Skin of body (tissue), 1 donor: ENCODE measurements at regions not wholly inside any gene's neighbourhood (a gene's known extent, or its start where the extent isn't known, plus 50 kb on each side); places are given as distances from the start of the nearest gene placed in this dataset.
"Not testable (repeated sequence)": the region's sequence is repeated elsewhere in the genome, so short reads cannot be mapped to it uniquely, and the experiment has no call there.

Experiments
- DNase-seq: peaks from one replicate; lab custom pipeline; 2025; lab: John Stamatoyannopoulos, UW

DNA sequence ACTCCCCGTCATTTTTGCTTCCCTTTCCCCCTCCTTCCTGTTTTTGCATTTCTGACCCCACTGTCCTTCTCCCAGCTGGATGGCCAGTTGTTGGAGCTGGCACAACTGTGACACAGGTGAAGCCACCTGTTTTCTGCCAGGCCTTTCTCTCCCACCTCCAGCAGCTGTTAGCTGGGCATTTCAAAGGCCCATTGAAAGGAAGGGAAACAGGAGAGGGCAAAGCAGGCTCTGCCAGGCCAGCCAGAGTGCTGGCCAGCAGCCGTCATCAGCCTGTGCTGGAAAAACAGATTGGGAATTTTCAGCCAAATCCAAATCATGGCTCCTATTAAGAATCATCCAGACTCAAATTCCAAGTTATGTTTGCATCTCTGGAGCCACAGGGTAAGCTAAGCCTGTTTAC, 155.2 kb upstream of the C2CD4B start:
- DNase-seq = no peak

GRCh38 chr15:62323353-62323890, 158.3 kb upstream of the C2CD4B start:
- no peak for DNase-seq

DNA sequence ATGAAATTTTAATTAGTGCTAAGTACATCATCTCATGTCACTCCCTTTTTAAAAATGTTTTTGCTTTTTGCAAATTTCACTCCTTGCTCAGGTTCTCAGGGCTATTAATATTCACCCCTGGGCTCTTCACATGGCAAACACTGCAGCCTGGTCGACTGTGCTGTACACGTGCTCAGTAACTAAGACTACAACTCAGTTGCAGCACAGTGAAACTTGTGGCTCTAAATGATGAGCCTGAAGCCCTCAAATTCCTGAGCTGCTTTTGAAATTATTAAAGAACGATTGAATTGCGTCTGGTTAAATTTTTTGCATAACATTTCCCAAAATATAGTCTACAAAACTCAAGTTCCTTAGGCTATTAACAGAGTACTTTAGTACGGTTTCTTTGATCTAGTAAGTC, 159.3 kb upstream of the C2CD4B start:
- no peak for DNase-seq

DNA sequence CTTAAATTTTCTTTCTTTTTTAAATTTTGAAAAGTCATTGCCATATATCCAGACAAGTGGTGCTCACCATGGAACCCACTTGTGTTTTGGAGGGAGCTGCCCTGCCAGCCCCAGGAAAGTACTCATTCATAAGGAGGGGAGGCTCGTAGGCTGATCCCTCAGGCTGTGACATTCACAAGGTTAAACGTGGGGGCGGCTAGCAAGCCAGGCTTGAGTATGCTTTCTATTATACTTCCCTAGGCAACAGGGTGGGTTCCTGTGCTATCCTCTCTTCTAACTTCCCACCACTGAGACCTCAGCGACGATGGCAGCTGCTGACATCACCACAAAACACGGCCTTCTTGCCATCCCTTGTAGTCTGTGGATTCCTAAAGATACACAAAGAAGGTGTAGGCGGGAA, 160.5 kb upstream of the C2CD4B start:
- no peak for DNase-seq

GRCh38 chr15:62326460-62327011, 161.5 kb upstream of the C2CD4B start:
- DNase-seq = no peak

DNA sequence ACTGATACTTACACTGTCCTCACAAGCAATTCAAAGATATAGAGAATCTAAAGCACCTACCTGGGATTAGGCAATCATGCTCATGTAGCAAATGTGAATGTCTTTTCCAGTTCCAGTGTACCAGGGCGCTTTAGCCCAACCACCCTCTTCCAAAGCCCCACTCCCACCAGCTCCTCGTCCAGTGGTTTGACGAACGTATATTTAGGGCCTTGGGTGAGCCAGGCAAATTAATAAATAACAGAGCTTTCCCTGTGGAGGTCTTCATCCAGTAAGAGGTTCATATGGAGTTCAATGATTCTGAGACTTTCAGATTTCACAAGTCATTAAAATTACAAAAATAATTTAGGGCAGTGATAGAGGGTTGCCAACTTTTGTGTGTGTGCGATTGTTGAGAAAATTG, 162.3 kb upstream of the C2CD4B start:
- no peak for DNase-seq

GRCh38 chr15:62332472-62332871, 167.4 kb upstream of the C2CD4B start:
- DNase-seq = not testable (repeated sequence)

DNA sequence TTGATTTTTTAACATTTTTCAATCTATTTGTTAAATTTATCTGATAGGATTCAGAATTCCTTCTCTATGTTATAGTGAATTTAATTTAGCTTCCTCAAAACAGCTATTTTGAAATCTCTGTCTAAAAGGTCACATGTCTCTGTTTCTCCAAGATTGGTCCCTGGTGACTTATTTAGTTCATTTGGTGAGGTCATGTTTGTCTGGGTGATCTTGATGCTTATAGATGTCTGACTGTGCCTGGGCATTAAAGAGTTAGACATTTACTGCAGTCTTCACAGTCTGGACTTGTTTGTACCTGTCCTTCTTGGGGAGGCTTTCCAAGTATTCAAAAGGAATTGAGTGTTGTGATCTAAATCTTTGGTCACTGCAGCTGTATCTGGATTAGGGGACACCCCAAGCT, 169.5 kb upstream of the C2CD4B start:
- no peak for DNase-seq

GRCh38 chr15:62337934-62338333, 172.8 kb upstream of the C2CD4B start:
- DNase-seq = no peak

GRCh38 chr15:62338497-62338896, 173.4 kb upstream of the C2CD4B start:
- DNase-seq = no peak

DNA sequence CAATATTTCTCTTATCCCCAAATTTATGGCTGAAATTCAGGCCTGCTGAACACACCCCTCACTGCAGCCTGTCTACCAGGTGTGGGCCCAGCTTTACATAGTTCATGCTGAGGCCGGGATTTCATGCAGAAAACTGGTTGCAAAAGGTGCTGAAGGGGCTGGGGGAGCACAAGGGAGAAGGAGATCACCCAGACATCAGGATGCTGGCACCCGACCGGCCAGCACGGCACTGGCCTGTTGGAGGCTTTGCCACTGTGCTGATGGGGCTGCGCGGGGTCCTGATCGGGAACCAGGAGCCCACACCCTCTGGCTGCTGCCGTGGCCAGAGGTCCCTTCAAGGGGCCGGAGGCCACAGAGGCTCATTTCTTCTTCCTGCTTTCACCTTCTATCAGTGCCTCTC, 177.9 kb upstream of the C2CD4B start:
- DNase-seq = no peak

GRCh38 chr15:62343397-62343796, 178.3 kb upstream of the C2CD4B start:
- no peak for DNase-seq

GRCh38 chr15:62344806-62345539, 179.9 kb upstream of the C2CD4B start:
- DNase-seq = no peak

- DNase-seq = no peak
Measured at GRCh38 chr15:62346168-62346567, 181.1 kb upstream of the C2CD4B start.

GRCh38 chr15:62348118-62348517, 183.0 kb upstream of the C2CD4B start:
- no peak for DNase-seq

DNA sequence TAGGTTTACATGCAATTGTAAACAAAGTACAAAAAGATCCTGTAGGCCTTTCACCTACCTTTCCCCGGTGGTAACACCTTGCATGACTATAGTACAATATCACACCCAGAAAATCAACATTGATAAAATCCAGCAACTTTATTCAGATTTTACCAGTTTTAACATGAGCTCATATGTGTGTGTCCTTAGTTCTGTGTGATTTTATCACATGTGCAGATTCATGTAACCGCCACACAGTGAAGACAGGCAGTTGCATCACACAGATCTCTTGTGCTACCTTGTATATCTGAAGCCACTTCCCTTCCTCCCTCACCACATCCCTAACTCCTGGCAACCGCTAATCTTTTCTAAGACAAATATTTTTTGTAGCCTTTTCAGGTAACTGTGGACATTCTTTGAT, 183.5 kb upstream of the C2CD4B start:
- DNase-seq = no peak

DNA sequence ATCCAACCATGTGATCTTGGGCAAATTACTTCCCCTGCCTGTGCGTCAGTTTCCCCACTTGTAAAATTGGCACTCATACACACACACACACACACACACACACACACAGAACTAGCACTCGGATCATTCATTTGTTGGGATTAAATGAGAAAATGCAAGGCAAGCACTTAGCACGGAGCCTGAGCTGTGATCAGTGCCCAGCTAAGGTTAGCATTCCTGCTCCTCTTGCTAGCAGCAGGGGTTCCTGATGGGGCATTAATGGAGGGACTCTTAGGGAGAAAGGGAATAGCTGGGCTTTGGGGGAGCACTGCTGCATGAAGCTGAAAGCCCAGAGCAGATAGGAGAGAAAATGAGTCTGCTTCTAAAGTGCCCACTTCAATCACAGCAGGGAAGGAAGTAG, 187.7 kb upstream of the C2CD4B start:
- no peak for DNase-seq

DNA sequence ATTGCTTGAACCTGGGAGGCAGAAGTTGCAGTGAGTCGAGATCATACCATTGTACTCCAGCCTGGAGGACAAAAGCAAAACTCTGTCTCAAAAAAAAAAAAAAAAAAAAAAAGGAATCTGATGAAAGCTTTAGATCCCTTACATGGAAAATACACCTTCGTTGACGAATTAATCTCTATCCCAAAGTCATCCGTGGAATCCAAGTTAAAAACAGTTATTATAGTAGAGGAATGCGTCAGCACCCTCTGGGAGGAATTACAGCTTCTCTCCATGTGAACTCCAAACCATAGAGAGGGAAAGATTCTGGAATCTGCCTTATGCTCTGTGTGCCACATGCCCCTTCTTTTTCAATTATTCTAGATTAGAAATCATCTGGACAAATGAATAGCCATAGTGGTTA, 192.3 kb upstream of the C2CD4B start:
- no peak for DNase-seq

DNA sequence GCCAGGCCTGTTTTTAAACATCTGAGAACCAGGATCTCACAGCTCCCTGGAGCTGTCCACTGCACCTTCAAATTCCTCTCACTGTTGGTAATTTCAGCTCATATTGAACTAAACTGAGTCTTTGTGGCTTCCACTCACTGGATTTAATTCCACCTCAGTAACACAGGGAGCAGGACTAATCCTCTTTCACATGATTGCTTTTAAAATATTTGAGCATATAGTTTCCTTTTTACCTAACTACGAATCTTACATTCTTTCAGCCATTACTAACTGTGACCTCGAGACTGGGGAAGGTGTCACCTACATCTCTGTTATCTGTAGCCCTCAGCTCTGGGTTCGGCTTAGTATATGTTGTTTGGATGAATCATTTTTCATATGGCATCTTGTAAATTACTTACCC, 194.3 kb upstream of the C2CD4B start:
- no peak for DNase-seq

DNA sequence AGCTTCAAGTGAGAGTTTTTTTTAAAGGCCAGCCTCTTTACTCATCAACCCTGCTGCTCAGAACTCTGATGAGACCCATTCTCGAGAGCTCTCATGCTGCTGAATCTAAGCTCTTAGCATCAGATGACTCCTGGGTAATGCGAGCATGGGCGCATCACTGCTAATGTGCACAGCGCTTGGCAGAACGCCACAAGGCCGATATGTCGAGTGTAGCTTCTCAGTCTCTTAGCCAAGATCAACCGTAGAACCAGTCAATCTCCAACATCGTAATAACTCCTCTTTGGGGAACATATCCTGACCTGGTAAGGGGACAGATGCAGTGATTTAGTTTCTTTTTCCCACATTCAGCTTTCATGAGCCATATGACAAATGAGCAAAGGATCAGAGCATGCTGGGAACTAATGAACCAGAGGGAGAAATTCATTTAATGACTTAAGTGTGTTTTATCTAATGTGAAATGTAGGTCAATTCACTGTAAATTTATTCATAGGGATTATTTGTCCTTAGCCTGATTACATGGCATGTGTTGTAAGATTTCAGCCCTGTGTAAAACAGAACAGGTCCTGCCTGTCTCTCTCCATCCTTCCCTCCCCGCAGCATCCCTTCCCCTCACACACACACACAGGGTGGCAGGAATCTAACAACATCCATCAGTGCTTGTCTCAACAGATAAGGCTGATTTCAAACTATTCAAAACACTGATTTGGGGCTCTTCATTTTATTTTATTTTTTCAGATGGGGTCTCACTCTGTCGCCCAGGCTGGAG, 195.4 kb upstream of the C2CD4B start:
- DNase-seq = no peak

- no peak for DNase-seq
Measured at GRCh38 chr15:62362144-62362543, 197.1 kb upstream of the C2CD4B start.

DNA sequence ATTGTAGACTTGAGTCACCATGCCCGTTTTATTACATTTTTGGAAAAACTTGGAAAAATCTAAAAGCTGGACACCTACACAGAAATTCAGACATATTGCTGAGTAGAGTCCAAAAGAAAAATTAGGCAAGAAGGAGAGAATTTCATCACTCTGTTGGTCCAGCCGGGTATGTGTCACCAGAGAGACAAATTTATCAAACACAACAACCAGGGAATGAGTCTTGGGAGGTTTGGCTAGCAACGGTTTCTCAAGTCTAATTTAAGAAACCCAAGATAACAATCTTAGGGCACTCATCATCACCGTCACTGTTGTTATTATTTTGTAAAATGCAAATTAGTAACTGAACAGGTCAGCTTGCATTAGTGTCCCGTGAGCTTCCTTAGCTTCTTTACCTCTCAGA, 197.5 kb upstream of the C2CD4B start:
- DNase-seq = no peak

- DNase-seq = no peak
Measured at GRCh38 chr15:62363913-62364312, 198.8 kb upstream of the C2CD4B start.
